Activated CD4-positive, alpha-beta T cell treated with anti-CD3 and anti-CD28 coated beads, Interleukin-2, Interleukin-4, amounts not matched to agents 100 ng/mL and 50 ng/mL, durations not matched to agents 16 hours and 8 hours (primary cell): ENCODE measurements at regions not wholly inside any gene's neighbourhood (a gene's known extent, or its start where the extent isn't known, plus 50 kb on each side); places are given as distances from the start of the nearest gene placed in this dataset.

Experiments used
- DNase-seq: peaks from one replicate; pipeline ENCODE4 v3.0.0-alpha.2; 2020; ENCODE audit warnings: low spot score

DNA sequence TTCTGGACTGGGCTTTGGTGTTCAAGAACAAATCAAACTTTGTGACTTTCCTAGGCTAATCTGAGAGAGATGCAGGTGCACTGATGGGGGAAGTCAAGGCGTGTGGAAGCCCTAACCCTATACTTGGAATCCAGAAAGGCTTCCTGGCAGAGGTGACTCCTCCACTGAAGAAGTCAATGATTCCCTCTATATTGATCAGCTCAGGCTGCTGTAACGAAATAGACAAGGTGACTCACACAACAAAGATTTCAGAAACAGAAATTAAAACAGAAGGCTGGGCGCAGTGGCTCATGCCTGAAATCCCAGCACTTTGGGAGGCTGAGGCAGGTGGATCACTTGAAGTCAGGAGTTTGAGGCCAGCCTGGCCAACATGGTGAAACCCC is 69.6 kb upstream of the GGTA1 start:
- DNase-seq = no peak

DNA sequence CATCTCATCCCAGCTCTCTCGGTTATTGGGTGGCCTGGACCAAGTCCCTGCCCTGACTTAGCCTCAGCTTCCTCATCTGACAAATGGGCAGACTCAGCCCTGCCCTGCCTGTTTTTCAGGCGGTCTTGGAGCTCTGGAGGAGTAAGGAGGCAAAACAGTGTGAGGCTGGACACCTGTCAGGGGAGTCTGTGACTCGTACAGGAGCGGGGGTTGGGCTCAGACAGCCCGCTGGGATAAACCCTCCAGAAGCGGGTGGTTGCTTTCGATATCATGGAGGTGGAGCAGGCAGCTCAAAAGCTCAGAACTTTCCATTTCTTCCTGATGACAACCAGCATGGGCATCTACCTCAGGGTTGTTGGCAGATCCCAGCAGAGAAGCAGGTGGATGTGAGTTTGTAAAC is 72.9 kb upstream of the GGTA1 start:
- DNase-seq = no peak

DNA sequence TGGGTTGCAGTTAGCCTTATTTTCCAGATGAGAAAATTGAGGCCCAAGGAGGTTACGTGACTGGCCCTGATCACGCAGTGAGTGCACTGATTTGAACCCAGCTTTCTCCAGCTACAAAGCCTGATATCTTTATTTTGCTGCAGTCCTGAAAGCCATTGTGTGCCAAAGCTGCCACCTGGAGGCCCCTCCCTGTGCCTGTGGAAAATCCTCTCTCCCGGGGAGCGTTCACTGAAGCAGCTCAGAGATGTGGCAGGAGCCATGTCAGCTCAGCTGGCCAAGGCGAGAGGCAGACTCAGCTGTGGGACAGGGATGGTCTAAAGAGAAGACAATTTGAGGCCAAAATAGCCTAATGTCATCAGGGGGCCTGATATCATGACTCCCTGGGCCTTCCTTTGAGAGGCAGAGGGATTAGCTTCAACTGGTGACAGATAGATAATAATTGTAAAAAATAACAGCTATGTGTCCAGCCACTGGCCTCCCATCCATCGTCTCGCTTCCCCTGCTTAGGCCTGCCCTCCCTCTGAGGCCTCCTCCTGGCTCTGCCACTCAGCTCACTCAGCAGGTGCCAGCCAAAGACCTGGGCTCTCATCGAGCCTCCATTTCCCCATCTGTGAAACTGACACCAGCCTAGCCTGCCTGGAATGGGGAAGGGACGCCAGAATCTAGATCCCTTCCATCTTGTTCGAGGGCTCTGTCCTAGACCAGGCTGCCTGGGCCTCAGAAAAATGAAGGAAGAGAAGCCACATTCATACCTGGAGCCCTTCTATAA is 74.3 kb upstream of the GGTA1 start:
- no peak for DNase-seq

DNA sequence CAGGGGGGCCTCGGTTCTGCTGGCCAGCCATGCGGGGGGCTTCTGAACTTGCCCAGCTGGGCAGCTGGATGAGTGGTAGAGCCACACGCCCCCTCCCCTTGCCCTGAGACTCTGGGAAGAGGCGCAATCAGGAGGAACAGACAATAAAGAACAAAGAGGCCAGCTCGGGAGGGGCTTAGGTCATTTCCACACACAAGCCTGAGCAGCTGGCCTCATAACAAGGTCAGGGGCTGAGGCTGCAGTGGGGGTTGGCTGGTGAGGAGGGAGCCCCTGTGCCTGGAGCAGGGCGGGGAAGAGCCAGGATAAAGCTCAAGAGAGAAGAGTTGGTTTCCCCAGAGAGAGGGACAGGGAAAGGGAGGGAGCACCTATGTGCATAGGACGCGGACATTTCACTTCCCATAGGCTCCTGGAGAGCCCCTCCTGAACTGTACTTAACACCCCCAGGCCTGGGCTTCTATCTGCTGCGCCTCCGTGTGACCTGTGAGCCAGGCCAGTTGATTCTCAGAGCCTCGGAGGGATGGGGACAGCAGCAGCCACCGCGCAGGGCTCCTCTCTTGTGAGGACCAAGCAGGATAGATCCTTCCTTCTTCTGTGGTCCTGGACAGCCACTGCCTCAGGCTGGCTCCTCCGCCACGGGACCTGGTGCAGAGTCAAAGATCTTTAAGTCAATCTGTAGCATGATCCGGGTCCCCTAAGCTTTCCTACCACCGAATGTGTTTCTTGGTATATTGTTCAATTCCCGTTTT is 75.3 kb upstream of the GGTA1 start:
- no peak for DNase-seq

DNA sequence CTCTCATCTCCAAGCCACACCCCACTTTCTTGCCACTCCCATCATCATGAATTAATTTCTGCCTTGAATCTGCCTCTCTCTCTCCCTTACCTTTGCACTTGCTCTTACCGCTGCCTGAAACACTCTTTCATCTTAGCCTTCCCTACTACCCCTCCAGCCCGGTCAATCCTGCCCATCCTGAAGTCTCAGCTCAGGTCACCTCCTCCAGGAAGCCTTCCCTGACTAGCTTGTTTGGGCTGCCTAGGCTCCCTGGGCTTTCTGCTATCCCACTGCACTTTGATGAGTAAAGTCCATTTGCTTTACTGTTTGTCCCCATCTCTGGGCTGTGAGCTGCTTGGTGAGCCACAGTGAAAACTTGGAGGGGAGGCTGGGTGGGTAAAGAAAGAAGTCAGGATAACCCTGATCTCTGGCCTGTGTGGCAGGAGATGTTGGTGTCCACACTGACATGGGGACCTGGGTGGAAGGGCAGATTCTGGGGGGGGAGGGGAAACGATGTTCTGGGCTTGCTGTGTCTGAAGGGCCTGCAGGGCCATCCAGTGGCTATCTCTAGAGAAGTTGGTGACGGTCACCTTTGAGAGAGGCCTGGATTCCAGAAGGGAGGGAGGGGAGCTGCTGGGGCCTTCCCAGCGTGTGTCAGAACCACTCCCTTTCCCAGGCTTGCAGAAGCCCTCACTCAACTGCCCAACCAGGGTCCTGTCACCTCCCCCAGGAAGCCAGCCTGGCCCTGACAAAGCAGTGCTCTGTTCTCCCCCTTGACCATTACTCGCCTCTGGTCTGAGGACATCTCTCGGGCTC is 75.0 kb upstream of the DAB2IP start:
- DNase-seq = no peak

DNA sequence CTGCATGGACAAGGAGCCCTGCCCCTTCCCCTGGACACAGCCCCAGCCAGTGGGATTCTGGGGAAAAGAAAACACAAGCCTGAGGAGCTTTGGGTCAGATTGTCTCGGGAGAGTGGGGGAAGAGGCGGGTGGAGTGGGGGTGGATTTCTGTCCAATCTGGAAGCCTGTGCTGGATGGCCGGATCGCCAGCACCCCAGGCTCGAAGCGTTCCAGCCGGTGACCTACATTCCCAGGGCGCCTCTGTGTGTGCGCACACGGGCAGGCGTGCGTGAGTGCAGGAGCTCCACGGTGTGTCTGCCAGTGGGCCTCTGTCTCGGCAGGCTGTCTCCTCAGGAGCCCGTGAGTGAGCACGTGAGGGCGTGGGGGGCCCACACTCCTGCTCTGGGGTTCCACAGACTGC is 74.3 kb upstream of the DAB2IP start:
- DNase-seq = no peak

DNA sequence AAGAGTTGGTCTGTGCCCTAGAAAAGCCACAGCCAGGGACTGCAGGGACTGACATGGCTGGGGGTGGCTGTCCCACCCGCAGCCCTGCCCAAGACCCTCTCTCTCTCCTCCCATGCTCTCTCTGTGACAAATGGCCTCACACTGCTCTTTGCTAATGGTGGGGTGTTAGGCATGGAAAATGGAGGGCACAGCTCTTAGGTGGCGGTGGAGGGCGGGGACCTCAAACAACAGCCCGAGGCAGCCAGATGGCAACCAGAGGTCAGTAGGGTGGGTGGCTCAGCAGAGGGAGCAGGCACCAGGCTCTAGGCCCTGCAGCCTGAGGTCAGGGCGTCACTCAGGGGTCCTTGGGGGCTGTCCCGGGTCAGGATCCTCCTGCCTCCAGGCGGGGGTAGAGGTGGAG is 73.9 kb upstream of the DAB2IP start:
- no peak for DNase-seq

DNA sequence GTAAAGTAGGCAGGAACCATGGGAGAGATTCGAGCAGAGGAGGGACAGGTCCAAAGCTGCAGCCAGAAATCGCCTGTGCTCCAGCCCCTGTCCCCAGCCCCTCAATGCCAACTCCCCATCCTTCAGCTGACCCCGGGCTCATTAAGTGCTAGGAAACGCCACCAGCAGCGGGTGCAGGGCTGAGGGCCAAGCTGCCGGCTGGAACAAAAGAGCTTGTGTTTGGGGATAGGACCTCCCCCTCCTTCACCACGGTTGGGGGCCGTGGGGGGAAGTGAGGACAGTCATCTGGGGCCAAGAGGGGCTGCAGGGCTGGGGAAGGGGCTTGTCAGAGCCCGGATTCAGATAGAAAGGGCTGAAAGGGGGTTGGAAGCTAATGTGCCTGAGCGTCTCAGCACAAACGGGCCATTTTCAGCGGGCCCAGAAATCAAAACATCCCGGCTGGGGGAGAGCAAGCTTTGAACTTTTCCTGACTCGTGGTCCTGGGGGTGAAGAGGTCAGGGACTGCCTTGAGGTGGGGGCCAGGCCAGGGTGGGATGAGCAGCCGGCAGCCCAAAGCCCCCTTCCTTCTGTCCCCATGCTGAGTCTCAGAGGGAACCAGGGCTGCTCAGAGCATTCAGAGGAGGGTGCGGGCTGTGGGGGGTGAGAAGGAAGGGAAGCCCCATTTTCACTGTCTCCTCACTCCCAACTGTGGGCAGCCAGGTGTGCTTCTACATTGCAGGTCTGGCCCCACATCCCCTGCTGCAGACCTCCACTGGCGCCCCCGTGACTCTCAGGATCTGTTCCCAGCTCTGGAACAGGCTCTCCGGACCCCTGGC is 69.4 kb upstream of the DAB2IP start:
- DNase-seq = no peak

DNA sequence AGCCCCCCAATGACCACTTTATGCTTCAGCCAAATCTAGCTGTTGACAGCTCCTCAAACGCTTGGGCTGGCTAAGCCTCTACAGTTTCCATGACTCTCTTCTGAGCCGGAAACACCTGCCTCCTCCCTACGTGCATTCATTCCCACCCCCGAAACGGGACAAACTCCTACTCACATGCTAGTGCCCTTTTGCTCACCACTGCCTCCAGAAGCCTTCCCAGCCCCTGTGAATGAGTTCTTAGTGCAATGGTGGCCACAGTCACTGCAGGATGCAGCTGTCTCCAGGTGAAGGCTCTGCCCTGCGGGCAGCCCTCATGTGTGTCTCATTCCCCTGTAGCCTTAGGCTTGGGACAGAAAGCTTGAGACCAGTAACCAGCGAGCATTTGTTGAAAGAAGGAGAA is 68.8 kb upstream of the DAB2IP start:
- no peak for DNase-seq

DNA sequence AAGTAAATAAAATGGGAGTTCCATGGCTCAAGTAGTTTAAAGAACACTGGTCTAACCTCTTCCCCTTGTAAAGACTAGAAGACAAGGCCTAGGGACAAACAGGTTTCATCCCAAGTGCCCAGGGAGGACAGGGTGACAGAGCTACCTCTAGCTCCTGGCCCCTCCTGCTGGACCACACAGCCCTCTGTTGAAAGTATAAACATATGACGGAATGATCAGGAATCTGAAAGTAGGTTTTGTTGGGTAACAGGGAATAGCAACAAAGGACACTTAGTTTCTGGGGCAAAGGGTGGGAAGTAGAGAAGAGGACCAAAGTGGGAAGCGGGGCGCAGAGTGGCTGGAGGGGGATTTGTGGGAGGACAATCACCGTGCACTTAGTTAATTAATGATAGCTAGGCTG is 67.0 kb upstream of the DAB2IP start:
- no peak for DNase-seq

DNA sequence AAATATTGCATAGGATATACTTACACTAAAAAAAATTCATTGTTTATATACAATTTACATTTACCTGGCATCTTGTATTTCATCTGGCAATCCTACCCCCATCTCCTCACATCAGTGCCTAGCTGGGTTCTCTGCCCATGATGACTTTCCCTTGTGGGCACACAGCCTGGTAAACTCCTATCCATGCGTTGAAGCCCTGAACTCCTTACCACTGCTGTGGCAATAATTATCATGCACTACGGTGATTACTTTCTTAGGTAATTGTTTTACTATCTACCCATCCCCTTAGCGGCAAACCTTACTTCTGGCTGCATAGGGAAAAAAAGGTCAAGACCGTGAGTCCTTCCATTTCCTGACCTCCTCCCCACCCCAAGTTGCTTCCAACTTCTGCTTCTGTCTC is 63.6 kb upstream of the DAB2IP start:
- DNase-seq = no peak

DNA sequence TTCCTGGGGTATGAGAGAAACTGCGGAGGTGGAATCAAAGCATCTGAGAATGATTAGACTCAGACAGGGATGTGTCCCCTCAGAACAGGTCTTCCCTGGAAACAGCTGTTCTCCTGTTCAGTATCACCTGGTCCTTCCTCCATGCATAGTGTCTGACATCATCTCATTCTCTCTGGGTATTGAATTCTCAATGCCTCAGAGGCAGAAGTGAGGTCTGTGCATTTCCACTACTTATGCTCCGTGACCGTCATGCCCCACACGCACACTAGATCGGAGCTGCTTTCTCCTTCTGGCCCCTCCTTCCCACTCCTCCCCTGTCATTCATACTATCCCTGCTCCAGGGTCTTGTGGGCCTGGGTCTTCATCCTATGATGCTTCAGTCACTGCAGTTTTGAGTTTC is 61.4 kb upstream of the DAB2IP start:
- DNase-seq = no peak

DNA sequence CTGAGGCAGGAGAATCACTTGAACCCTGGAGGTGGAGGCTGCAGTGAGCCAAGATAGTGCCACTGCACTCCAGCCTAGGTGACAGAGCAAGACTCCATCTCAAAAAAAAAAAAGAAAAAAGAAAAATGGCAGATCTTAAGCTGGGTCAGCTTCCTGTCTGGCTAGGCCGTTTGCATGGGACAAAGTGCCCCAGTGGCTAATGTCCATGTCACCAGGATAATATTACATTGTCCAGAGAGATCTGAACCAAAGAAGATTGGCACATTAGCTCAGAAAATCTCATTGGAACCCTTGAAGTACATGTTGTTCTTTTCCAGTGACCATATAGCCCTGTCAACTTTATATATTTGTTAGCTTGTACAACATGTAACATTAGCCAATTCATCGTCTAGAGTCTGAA is 59.2 kb upstream of the DAB2IP start:
- no peak for DNase-seq

DNA sequence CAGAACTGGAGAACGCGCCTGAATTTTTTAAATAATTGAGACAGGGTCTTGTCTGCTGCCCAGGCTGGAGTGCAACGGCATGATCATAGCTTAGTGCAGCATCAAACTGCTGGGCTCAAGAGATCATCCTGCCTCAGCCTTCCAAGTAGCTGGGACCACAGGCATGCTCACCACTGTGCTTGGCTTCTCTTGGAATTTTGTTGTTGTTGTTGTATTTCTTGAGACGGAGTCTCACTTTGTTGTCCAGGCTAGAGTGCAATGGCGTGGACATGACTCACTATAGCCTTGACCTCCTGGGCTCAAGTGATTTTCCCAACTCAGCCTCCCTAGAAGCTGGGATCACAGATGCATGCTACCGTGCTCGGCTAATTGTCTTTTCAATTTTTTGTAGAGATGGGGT is 58.4 kb upstream of the DAB2IP start:
- no peak for DNase-seq

DNA sequence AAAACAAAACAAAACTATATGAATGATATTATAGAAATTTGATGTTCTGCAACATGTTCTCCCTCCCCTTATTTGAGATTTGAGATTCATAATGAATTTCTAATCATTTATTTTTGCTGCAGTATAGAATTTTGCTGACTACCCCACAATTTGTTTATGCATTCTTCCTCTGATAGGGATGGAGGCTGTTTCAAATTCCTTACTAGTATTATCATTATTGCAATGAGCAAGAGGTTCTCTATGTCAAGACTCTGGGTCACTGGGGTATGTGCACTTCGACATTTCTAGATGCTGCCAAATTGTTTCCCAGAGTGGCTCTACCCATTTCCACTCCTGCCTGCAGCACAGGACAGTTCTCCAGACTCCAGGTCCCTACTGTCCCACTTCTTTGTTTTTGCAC is 54.9 kb upstream of the DAB2IP start:
- no peak for DNase-seq

DNA sequence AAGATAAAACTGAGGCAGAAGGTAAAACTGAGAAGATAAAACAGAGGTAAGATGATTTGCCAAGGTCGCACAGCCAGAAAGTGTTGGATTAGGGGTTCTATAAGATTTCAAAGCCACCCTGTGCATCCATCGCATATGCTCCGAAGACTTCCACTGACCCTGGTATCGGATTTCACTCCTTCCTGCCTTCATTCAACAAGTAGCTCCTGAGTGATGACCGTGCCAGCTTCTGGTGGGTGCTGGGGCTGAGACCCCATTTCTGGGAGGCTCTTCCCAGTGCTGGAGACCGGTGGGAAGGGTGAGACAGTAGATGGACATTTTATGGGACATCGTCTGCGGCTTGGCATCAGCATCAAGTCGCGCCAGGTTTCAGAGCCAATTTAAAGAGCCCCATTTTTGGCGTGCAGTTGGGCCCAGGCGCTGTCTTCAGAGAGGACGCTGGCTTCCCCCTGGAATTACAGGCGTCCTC is 53.7 kb upstream of the DAB2IP start:
- no peak for DNase-seq

DNA sequence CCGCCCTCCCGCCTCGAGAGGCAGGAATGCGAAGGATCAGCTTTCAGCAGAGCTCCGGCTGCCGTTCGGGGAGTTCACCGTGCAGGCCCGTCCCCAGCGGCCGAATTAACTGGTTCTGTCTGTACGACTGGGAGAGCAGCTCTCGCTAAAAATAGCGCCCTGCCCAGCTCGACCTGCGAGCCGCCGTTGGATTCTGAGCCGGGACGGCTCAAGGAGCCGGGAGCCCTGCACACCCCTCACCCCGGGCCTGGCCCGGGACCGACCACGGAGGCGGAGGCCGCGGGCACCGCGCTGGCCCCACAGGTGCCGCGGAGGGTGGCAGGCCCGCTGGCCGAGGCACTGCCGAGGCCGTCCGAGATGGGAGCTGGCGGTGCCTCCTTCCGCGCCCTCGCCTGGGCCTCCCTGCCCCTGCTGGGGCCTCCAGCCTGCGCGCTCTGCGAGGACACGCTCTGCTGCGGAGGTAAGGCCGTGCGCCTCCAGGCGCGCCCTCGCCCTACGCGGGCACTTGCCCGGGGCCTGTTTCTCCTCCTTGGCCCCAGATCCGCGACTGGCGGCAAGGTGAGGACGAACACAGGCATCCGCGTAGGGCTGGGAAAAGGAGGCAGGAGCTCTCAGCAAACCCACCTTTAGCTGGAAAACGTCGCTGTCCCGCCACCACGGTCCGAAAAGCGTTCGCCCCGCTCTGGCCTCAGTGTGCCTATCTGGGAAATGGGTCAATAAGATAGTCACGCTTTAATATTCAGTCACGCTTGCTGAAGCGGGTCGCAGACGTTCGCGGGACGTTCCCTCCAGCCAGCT is 53.1 kb upstream of the DAB2IP start:
- DNase-seq = no peak

DNA sequence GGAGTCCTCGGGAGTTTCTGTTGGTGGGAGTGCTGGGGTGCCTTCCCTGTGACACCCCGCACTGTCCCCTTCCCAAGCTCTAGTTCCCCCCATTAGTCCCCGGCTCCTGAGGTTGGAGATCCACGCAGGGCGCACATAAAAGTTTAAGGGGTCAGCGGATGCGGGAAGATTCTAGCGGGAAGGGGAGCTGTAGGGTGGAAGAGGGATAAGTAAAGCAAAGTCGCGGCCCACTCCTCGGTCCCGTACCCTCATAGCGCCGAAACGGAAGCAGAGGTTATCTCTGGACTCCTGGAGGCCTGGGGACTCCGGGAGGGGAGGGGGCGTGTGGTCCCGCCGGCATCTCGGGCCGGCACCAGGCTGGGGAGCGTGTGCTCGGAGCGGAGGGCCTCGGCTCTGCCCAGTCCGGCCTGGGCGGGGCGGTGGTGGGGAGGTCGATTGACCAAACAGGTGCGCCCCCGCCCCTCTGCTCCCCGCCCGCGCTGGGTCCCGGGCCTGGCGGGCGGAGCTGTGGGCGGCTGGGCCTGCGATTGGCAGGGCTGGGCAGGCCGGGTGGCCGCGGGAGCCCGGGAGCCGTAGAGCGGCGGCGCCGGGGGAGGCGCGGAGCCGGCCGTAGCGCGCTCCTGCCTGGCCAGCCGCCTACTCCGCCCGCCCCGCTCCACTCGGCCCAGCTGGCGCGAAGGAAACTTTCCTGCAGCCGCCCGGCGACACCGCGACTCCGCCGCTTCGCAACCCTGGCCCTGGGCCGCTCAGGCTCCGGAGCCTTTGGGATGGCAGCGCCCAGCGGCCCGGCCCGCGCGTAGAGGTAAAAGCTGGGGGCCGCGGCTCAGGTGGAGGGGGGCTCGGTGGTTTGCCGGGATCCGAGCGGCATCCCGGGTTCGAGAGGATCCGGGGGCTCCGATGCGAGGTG is 52.2 kb upstream of the DAB2IP start:
- no peak for DNase-seq

DNA sequence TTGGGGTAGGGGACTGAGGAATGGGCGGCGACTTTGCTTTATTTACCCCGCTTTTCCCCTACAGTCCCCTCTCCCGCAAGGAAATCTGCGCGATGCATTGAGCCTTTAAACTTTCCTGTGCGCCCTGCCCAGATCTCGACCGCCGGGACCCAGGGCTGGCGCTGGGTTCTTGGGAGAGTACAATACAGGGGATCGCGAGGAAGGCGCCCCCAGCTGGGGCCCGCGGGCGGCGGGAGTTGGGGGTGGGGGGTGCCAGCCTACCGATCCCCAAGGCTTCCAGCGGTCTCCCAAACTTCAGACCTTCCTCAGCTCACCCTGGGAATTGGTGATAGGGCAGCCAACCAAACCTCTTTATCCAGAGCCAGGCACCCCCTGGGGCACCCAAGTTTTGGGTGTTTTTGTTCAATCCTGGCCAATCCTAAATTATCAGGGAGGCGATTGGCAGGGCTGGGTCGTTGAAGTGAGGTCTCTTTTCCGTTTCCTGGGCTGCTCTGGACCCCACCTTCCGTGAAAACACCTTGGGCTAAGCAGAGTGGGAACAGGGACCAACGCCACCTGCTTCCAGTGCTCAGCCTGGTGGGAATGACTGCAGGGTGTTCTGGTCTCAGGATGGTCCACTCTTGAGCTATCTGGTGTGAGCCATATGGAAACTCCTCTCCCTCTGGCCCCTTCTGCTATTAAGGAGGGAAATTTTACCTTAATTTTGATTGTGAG is 51.4 kb upstream of the DAB2IP start:
- DNase-seq = no peak

DNA sequence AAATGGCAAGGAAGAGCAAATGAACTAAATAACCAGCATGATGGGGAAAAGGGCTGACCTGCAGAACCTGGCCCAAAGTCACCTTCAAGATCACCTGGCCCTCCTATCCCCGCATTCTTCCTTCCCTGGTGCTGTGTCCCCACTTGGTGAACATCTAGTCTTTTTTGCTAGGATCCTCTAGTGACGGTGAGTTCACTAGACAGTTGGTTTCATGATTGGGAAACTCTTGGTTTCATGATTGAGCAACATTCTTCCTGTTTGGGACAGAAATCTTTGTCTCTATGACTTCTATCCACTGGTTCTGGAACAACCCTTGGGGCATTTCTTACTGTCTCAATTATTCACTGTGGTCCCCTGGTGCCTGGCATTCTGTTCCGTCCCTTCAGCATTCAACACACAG is 50.2 kb upstream of the DAB2IP start:
- peak; percentile 1 for DNase-seq
